HFFc6 (cell line): ENCODE measurements at regions not wholly inside any gene's neighbourhood (a gene's known extent, or its start where the extent isn't known, plus 50 kb on each side); places are given as distances from the start of the nearest gene placed in this dataset.

Experiments used
- DNase-seq: peaks from one replicate; pipeline ENCODE4 v3.0.0-alpha.2; 2018
- H3K27ac Mint-ChIP-seq: 2 replicates; pipeline ENCODE4 v1.8.0; 2020; ENCODE audit warnings: mild to moderate bottlenecking, mixed read lengths
- H3K27me3 Mint-ChIP-seq: 2 replicates; pipeline ENCODE4 v1.8.0; 2021; ENCODE audit warnings: mild to moderate bottlenecking, moderate library complexity, mixed read lengths; ENCODE audit not compliant: insufficient read depth
- H3K36me3 Mint-ChIP-seq: 2 replicates; pipeline ENCODE4 v1.8.0; 2021; ENCODE audit warnings: low read depth, mixed read lengths
- H3K4me1 Mint-ChIP-seq: 2 replicates; pipeline ENCODE4 v1.8.0; 2020; ENCODE audit warnings: low read depth, mixed read lengths
- H3K4me3 Mint-ChIP-seq: 2 replicates; pipeline ENCODE4 v1.8.0; 2020; ENCODE audit warnings: mild to moderate bottlenecking, moderate library complexity, mixed read lengths
- H3K9me3 Mint-ChIP-seq: 2 replicates; pipeline ENCODE4 v1.8.0; 2020; ENCODE audit warnings: mild to moderate bottlenecking, mixed read lengths
- TF ChIP-seq, protein P1 (sequence below): fragments of 200-600 bp; sonication (generic); IDR thresholded peaks from 2 replicates; pipeline ENCODE4 v1.5.0; 2021; ENCODE audit warnings: antibody characterized with exemption, mild to moderate bottlenecking

DNA sequence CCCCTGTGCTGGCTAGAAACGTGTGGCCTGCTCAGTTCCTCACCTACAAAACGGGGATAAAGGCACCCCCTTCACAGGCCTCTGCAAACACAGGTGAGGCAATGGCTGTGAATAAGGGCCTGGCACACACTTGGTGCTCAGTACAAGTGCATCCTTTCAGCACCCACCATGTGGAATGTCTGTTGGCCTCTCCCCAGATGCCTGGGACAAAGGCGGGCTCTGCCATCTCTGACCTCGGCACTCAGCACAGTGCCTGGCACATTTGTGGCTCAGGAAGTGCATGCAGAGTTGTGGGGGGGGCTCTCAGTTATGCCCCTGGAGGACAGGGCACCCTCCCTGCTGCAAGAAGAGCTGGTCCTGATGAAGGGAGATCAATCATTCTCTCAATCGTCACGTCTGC, 224.6 kb upstream of the RAB6C start:
- TF ChIP-seq, protein P1, sequence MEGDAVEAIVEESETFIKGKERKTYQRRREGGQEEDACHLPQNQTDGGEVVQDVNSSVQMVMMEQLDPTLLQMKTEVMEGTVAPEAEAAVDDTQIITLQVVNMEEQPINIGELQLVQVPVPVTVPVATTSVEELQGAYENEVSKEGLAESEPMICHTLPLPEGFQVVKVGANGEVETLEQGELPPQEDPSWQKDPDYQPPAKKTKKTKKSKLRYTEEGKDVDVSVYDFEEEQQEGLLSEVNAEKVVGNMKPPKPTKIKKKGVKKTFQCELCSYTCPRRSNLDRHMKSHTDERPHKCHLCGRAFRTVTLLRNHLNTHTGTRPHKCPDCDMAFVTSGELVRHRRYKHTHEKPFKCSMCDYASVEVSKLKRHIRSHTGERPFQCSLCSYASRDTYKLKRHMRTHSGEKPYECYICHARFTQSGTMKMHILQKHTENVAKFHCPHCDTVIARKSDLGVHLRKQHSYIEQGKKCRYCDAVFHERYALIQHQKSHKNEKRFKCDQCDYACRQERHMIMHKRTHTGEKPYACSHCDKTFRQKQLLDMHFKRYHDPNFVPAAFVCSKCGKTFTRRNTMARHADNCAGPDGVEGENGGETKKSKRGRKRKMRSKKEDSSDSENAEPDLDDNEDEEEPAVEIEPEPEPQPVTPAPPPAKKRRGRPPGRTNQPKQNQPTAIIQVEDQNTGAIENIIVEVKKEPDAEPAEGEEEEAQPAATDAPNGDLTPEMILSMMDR, result no peak
- no peak for DNase-seq
- H3K4me3 Mint-ChIP-seq, result no peak overlapping the region
- H3K27me3 Mint-ChIP-seq, result no peaks in the 10 kb centered on the region; the same call in none of the 2 replicates
- peaks cover 25% of the 10 kb centered on the region for H3K9me3 Mint-ChIP-seq
- H3K4me1 Mint-ChIP-seq, result no peaks in the 10 kb centered on the region
- H3K36me3 Mint-ChIP-seq, result no peaks in the 10 kb centered on the region
- no peak overlapping the region for H3K27ac Mint-ChIP-seq

DNA sequence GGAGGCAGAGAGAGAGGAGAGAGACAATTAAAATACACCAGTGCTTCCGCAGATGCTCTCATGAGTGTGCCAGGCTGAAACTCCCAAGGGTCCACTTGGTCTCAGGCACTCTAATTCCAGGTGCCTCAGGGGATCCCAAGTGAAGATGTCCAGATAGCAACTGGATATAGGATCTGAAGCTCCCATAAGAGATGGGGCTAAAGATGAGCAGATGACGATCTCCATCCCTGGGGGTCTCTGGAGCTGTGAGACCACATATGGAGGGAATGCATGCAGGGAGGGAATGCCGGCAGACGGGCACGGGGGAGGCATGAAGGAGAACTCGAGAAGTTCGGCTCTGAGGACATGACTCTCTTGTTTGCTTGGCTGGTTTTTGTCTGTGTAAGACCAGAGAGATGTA, 223.7 kb upstream of the RAB6C start:
- H3K27ac Mint-ChIP-seq, result no peak overlapping the region
- H3K27me3 Mint-ChIP-seq, result no peaks in the 10 kb centered on the region; the same call in none of the 2 replicates
- TF ChIP-seq, protein P1, result no peak
- H3K36me3 Mint-ChIP-seq, result no peaks in the 10 kb centered on the region
- no peak overlapping the region for H3K4me3 Mint-ChIP-seq
- H3K9me3 Mint-ChIP-seq, result peaks cover 19% of the 10 kb centered on the region
- H3K4me1 Mint-ChIP-seq, result no peaks in the 10 kb centered on the region
- no peak for DNase-seq

DNA sequence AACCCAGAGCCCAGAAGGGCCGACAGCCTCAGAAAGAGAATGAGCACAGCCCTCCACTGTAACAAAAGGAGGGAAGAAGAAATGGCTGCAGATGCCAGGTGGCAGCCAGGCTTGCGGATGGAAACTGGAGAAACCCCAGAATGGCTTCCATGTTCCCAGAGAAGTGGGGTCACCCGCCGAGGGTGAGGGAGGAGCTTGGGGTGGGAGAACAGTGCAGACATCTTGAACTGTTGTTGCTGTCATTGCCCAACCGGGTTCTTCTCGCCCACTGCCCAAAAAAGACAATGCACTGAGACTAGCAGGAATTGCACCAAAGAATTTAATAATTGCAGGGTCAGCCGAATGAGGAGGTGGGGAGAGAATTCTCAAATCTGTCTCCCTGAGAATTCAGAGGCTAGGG, 223.2 kb upstream of the RAB6C start:
- Mint-ChIP-seq H3K36me3 (no peaks in the 10 kb centered on the region), H3K4me1 (no peaks in the 10 kb centered on the region), H3K27ac (no peak overlapping the region), H3K4me3 (no peak overlapping the region), H3K27me3 (no peaks in the 10 kb centered on the region; the same call in none of the 2 replicates), H3K9me3 (peaks cover 19% of the 10 kb centered on the region; the same call in 1 of the 2 replicates)
- TF ChIP-seq, protein P1, result no peak
- DNase-seq, result no peak

GRCh38 chr2:129757366-129757914, 222.0 kb upstream of the RAB6C start:
- Mint-ChIP-seq H3K4me1 (no peaks in the 10 kb centered on the region), H3K36me3 (no peaks in the 10 kb centered on the region), H3K27me3 (no peaks in the 10 kb centered on the region; the same call in none of the 2 replicates), H3K4me3 (no peak overlapping the region), H3K27ac (no peak overlapping the region), H3K9me3 (peaks cover 14% of the 10 kb centered on the region)
- TF ChIP-seq, protein P1, result no peak
- DNase-seq, result no peak

DNA sequence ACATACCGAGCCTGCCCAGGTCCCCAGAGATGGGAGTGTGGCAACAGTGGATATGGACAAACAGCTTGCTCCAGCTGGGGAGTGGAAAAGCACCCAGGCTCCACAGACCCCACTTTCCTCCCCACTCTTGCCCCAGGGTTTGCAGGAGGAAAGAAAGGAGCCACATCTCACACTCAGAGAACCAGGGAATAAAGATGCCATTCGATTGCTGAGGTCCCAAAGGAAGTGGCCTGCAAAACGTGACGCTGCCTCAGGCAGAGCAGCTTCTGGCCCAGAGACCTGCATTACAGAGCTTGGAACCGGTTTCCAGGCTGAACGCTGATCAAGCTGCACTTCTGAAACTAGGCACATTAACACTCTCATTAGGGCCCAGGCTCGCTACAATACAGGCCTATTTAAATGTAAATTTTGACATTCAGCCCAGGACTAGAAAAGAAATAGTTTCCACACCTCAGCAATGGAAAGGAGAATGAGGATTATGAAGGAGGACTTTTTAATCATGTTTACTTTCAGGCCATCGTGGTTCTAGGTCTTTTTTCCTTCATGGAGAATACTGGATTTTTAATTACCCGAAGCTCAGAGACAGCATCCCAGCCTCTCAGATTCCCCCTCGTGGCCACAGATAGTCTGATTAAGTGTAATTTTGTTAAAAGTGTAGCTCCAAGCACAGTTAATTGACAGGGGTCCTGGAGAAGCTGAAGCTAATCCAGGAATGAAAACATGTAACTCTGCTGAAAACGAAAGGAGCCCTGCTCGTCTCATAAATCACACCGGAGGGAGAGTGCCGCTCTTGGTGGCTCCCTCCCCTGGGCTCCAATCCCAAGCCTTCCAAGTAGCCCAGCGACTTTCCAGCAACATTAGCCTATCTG, 221.3 kb upstream of the RAB6C start:
- no peak overlapping the region for H3K27ac Mint-ChIP-seq
- TF ChIP-seq, protein P1, result no peak
- H3K4me1 Mint-ChIP-seq, result no peaks in the 10 kb centered on the region
- H3K9me3 Mint-ChIP-seq, result peaks cover 12% of the 10 kb centered on the region
- no peaks in the 10 kb centered on the region for H3K36me3 Mint-ChIP-seq
- no peak overlapping the region for H3K4me3 Mint-ChIP-seq
- no peak for DNase-seq
- H3K27me3 Mint-ChIP-seq, result no peaks in the 10 kb centered on the region; the same call in none of the 2 replicates
